ENCODE measurements at regions not wholly inside any gene's neighbourhood (a gene's known extent, or its start where the extent isn't known, plus 50 kb on each side); places are given as distances from the start of the nearest gene placed in this dataset.

DNA sequence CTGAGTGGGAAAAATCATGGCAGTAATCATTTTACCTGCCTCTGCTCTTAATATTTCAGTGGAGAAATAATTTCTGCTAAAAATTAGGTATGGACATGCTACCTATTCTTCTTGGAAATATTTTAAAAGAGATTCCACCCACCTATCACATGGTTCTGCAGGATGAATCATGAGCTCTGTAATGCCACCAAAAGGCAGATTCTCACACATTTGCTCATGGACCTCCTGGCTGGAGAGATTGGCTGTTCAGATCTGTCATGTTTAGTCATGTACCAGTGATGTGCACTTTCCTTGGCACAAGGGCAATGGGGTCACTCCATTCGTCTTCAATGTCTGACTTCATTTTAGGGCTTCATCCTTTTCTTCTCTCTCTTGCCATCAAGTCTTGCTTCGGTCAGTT, 101.8 kb upstream of the MBNL2 start:
- no peak for TF ChIP-seq EZH2 (optimal IDR thresholded peaks at IDR 0.05; ENCODE audit: low read depth, low read length)
- TF ChIP-seq, protein P1, sequence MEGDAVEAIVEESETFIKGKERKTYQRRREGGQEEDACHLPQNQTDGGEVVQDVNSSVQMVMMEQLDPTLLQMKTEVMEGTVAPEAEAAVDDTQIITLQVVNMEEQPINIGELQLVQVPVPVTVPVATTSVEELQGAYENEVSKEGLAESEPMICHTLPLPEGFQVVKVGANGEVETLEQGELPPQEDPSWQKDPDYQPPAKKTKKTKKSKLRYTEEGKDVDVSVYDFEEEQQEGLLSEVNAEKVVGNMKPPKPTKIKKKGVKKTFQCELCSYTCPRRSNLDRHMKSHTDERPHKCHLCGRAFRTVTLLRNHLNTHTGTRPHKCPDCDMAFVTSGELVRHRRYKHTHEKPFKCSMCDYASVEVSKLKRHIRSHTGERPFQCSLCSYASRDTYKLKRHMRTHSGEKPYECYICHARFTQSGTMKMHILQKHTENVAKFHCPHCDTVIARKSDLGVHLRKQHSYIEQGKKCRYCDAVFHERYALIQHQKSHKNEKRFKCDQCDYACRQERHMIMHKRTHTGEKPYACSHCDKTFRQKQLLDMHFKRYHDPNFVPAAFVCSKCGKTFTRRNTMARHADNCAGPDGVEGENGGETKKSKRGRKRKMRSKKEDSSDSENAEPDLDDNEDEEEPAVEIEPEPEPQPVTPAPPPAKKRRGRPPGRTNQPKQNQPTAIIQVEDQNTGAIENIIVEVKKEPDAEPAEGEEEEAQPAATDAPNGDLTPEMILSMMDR (IDR thresholded peaks at IDR 0.05; ENCODE audit: low read length), result no peak

Measured in MM.1S (cell line).